ENCODE measurements at regions not wholly inside any gene's neighbourhood (a gene's known extent, or its start where the extent isn't known, plus 50 kb on each side); places are given as distances from the start of the nearest gene placed in this dataset.

GRCh38 chr18:30334781-30335180 is 707.8 kb downstream of the DSC3 start (continued):
- TF ChIP-seq CTCF (IDR thresholded peaks at IDR 0.05; ENCODE audit: control extremely low read depth in 1 of 3, insufficient read depth in 1 of 3, low read depth in 1 of 3, low read length in 3 of 3) (no peak), EP300 (IDR thresholded peaks at IDR 0.05; ENCODE audit: borderline replicate concordance in 1 of 2, low read depth in 2 of 2, low read length in 2 of 2) (no peak), HDAC6 (IDR thresholded peaks at IDR 0.05; ENCODE audit: low read depth, low read length) (no peak), CHD2 (IDR thresholded peaks at IDR 0.05; ENCODE audit: low read length) (no peak), MAX (IDR thresholded peaks at IDR 0.05) (no peak), SP4 (IDR thresholded peaks at IDR 0.05; ENCODE audit: low read length) (no peak)
